ENCODE measurements at regions not wholly inside any gene's neighbourhood (a gene's known extent, or its start where the extent isn't known, plus 50 kb on each side); places are given as distances from the start of the nearest gene placed in this dataset.
"Not testable (repeated sequence)": the region's sequence is repeated elsewhere in the genome, so short reads cannot be mapped to it uniquely, and the experiment has no call there.

DNA sequence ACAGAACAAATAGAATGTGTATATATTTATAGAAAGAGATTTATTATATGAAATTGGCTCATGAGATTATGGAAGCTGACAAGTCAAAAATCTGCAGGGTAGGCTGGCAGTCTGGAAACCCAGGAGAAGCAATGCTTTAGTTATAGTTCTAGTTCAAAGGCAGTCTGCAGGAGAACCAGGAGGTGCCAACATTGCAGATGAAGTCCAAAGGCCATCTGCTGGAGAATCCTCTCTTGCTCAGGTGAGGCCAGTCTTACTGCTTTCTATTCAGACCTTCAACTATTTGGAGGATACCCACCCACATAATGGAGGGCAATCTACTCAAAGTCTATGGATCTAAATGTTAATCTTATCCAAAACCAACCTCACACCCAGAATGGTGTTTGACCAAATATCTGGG is 75.9 kb upstream of the MRPS6 start:
- TF ChIP-seq, protein P1, sequence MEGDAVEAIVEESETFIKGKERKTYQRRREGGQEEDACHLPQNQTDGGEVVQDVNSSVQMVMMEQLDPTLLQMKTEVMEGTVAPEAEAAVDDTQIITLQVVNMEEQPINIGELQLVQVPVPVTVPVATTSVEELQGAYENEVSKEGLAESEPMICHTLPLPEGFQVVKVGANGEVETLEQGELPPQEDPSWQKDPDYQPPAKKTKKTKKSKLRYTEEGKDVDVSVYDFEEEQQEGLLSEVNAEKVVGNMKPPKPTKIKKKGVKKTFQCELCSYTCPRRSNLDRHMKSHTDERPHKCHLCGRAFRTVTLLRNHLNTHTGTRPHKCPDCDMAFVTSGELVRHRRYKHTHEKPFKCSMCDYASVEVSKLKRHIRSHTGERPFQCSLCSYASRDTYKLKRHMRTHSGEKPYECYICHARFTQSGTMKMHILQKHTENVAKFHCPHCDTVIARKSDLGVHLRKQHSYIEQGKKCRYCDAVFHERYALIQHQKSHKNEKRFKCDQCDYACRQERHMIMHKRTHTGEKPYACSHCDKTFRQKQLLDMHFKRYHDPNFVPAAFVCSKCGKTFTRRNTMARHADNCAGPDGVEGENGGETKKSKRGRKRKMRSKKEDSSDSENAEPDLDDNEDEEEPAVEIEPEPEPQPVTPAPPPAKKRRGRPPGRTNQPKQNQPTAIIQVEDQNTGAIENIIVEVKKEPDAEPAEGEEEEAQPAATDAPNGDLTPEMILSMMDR (conservative IDR thresholded peaks at IDR 0.05; ENCODE audit: low read depth, low read length), result no peak

DNA sequence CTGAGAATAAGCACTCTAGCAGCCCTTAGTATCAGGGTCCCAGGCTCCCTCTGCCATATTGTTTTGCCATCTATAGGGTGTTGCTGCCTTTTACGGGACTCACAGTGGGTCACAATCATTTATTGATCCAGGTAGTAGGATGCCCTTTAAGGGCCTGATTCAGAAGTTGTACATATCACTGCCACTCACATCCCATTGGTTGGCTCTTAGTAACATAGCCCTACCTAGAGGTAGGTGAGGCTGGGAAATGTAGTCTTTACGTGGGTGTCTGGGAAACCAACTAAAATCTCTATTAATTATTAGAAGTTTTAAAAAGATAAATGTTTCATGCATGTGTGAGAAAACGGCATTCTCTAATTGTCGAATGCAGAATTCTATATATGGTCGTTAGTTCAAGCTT is 78.8 kb upstream of the ATP5PO start:
- TF ChIP-seq, protein P1 (conservative IDR thresholded peaks at IDR 0.05; ENCODE audit: low read depth, low read length), result no peak
- no peak for DNase-seq (ENCODE audit: low read depth)

More for the DNA sequence above, 75.9 kb upstream of the MRPS6 start:
- no peak overlapping the region for H3K4me3 ChIP-seq (ENCODE audit: low read length)
- no peak for DNase-seq (ENCODE audit: low read depth)

DNA sequence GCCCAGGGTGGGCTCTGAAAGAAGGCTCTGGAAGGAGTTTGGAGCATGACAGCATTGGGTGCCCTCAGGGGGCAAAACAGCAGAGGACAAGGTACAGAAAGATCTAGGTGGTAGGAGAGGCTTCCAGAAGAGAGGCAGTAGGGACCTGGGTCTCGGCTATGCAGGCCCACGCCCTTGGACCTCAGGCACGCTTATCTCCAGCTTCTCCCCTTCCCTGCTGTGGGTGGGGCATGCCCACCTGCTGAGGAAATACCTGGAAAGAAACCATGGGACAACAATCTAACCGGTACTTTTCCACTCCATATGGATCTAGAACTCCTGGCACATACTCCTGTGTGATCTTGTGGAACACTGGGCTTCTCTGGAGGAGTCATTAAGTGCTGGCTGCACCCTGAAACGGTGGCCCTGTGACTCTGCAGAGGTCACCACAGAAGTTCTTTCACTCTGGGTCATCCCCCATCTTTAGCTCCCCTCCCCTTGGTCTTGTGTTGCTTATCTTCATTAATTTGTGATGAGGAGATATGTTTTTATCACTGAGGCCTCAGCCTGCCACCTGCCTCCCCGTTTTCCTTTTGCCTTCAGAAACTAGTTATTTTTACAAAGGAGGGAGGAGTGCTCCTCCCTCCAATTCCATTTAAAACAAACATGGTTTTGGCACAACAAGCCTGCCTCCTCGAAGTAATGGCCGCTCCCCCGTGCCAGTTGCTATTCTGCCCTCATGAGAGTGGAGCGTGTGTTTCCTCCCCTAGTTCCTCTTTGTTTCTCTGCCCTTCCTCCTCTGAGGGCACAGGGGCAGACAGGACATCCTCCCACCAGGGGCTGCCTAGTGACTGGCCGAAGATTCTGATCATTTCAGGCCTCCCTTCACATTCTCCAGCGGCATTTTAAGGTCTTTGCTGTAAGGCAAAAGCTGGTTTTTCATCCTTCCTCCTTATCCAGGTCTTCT is 78.0 kb upstream of the ATP5PO start:
- no peak for DNase-seq (ENCODE audit: low read depth)
- TF ChIP-seq, protein P1 (conservative IDR thresholded peaks at IDR 0.05; ENCODE audit: low read depth, low read length), result no peak
- H3K4me3 ChIP-seq (ENCODE audit: low read length), result no peak overlapping the region

More for the DNA sequence above, 78.8 kb upstream of the ATP5PO start:
- no peak overlapping the region for H3K4me3 ChIP-seq (ENCODE audit: low read length)

DNA sequence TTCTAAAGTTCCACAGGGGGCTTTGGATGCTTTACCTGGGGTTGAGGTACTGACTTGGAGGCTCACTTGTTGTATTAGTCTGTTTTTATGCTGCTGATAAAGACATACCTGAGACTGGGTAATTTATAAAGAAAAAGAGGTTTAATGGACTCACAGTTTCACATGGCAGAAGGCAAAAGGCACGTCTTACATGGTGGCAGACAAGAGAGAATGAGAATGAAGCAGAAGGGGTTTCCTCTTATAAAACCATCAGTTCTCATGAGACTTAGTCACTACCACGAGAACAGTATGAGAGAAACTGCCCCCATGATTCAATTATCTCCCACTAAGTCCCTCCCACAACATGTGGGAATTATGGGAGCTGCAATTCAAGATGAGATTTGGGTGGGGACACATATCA is 76.8 kb upstream of the ATP5PO start:
- DNase-seq (ENCODE audit: low read depth); H3K4me3 ChIP-seq (ENCODE audit: low read length): not testable (repeated sequence)

DNA sequence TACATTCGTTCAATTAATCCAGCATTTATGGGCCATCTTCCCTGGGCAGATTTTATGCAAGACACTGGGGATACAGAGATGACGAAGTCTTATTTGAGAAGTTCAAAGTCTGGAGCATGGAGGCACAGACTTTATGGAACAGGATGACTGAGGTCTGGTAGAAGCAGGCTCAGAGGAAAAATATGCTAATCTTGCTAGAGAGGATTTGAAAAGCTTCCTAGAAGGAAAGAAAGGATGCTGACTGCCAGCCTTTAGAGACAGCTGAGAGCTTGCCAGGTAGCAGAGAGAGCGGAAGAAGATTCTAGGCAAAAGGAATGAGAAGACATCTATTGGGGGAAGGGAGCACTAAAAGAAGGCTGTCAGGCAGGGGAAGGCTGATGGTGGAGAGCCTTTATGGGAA is 75.5 kb upstream of the ATP5PO start:
- no peak overlapping the region for H3K4me3 ChIP-seq (ENCODE audit: low read length)
- no peak for DNase-seq (ENCODE audit: low read depth)
- TF ChIP-seq, protein P1 (conservative IDR thresholded peaks at IDR 0.05; ENCODE audit: low read depth, low read length), result no peak

DNA sequence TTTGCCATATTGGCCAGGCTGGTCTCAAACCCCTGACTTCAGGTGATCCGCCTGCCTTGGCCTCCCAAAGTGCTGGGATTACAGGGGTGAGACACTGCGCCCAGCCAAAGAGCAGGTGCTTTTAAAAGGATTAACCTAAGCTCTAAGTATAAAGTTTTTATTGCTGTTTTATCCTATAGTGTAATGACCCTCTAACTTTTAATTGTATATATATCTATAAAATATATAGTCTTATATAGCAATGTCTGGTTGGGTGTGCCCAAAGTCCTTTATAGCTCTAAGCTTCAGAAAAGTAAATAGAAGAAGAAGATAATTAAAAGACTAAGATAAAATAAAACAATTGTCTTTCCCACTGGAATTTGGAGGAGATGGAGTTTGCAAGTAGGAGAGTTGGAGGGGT is 73.8 kb upstream of the ATP5PO start:
- DNase-seq (ENCODE audit: low read depth), result no peak
- H3K4me3 ChIP-seq (ENCODE audit: low read length), result no peak overlapping the region
- TF ChIP-seq, protein P1 (conservative IDR thresholded peaks at IDR 0.05; ENCODE audit: low read depth, low read length), result no peak

DNA sequence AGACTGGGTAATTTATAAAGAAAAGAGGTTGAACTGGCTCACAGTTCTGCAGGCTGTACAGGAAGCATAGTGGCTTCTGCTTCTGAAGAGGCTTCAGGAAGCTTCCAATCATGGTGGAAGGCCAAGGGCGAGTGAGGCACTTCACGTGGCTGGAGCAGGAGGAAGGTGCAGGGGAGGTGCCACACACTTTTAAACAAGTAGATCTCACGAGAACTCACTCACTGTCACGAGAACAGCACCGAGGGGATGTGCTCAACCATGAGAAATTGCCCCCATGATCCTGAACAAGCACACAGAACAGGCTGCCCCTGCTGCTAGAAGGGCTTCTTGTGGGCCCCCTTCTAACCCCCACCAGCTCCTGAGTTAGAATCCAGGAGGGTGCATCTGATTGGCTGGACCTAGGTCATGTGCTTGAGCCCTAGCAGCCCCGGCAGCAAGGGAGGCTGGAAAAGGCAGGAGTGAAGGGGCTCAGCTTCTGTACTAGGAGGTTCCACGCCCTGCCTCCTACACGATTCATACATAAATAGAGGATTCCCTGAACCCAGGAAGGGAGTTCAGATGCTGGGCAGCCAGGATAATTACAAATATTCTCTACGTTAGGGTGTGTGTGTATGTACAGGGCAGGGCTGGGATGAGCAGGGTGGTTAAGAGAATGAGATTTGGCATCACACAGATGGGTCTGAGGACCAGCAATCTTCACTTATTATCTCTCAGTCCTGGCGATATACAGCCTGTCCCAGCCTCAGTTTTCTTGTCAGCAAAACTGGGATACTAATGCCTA is 72.8 kb upstream of the ATP5PO start:
- H3K4me3 ChIP-seq (ENCODE audit: low read length), result no peak overlapping the region
- no peak for DNase-seq (ENCODE audit: low read depth)
- TF ChIP-seq, protein P1 (conservative IDR thresholded peaks at IDR 0.05; ENCODE audit: low read depth, low read length), result no peak

Measured in retinal pigment epithelial cell (primary cell).